ENCODE measurements at regions not wholly inside any gene's neighbourhood (a gene's known extent, or its start where the extent isn't known, plus 50 kb on each side); places are given as distances from the start of the nearest gene placed in this dataset.

DNA sequence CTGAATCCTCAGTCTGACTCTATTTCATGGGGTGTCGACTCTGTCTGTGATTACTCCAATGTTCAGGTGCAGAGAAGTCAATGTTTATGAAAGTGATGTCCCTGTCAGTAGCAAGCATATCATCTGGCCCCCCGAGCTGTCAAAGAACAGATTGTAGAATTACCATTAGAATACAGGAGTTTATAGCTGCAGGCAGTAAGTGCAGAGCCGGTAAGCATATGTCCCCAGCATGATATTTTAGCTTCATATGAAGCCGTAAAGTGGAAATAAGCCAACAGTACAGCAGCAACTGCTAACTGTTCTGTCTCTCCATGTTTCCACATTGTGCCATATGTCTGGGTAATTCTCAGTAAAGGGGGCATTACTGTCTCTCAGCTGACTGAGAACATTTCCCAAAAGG is 541.8 kb downstream of the SOX11 start:
- Histone ChIP-seq H3K27me3 (no peaks in the 10 kb centered on the region), H3K4me1 (no peaks in the 10 kb centered on the region), H3K4me3 (no peak overlapping the region), H3K9me3 (no peaks in the 10 kb centered on the region), H3K27ac (no peak overlapping the region), H3K36me3 (no peaks in the 10 kb centered on the region)
- no peak for DNase-seq
- intact Hi-C loops (cut with DNase I; ENCODE audit: low total_unique reads) = no loop called here
- 66 to 87% (median 86%) methylated on average over 4 of the region's 4 CpGs for WGBS, 5 donors
- no peak for TF ChIP-seq POLR2A (IDR thresholded peaks at IDR 0.05)
- no peak for TF ChIP-seq POLR2AphosphoS5 (IDR thresholded peaks at IDR 0.05)
- TF ChIP-seq, protein P1, sequence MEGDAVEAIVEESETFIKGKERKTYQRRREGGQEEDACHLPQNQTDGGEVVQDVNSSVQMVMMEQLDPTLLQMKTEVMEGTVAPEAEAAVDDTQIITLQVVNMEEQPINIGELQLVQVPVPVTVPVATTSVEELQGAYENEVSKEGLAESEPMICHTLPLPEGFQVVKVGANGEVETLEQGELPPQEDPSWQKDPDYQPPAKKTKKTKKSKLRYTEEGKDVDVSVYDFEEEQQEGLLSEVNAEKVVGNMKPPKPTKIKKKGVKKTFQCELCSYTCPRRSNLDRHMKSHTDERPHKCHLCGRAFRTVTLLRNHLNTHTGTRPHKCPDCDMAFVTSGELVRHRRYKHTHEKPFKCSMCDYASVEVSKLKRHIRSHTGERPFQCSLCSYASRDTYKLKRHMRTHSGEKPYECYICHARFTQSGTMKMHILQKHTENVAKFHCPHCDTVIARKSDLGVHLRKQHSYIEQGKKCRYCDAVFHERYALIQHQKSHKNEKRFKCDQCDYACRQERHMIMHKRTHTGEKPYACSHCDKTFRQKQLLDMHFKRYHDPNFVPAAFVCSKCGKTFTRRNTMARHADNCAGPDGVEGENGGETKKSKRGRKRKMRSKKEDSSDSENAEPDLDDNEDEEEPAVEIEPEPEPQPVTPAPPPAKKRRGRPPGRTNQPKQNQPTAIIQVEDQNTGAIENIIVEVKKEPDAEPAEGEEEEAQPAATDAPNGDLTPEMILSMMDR (IDR thresholded peaks at IDR 0.05) = no peak
- TF ChIP-seq EP300 (IDR thresholded peaks at IDR 0.05) = no peak

DNA sequence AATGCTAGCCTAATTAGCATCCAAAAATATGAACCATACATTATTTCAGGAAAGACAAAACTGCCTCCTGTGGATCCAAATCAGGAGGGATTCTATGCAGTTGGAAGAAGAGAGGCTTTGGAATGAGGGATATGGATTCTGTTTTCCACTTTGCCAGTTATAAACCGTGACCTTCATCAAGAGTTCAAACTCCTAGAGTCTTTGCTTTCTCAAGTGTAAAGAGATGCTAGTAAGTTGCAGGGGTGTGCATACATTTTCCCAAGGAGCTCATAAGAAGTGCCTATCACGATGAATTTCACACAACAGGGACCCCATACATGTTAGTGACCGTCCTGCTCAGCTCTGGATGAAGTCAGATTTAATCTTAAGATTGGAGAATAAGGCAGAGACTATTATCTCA is 542.5 kb downstream of the SOX11 start:
- no peaks in the 10 kb centered on the region for H3K4me1 ChIP-seq
- H3K27me3 ChIP-seq = no peaks in the 10 kb centered on the region
- no peak overlapping the region for H3K4me3 ChIP-seq
- H3K9me3 ChIP-seq = no peaks in the 10 kb centered on the region
- DNase-seq = no peak
- intact Hi-C loops (cut with DNase I; ENCODE audit: low total_unique reads) = no loop called here
- no peaks in the 10 kb centered on the region for H3K36me3 ChIP-seq
- no peak overlapping the region for H3K27ac ChIP-seq
- TF ChIP-seq, protein P1 (IDR thresholded peaks at IDR 0.05) = no peak
- TF ChIP-seq POLR2AphosphoS5 (IDR thresholded peaks at IDR 0.05) (no peak), POLR2A (IDR thresholded peaks at IDR 0.05) (no peak)
- WGBS, 5 donors = 83 to 85% (median 84%) methylated on average over 3 of the region's 3 CpGs

DNA sequence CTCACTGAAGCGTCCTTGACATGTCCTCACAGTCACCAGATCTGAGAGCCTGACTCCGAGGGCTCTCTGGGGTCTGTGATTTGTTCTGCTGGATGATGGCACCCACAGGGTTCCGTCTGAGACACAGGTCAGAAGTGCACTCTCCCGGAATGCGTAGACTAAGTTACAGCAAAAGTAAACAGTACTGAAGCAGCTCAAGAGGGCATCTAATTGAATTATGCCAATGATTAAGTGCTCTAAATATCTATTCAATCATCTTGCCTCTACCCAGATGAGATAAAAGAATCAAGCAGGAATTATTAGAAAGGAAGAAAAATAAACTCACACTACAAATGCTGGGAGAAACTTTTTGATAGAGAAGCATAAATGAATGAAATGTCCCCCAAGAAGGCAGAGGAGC is 544.1 kb downstream of the SOX11 start:
- TF ChIP-seq, protein P1 (IDR thresholded peaks at IDR 0.05) = no peak
- no peak for TF ChIP-seq POLR2A (IDR thresholded peaks at IDR 0.05)
- no peak for TF ChIP-seq EP300 (IDR thresholded peaks at IDR 0.05)
- no peak for TF ChIP-seq POLR2AphosphoS5 (IDR thresholded peaks at IDR 0.05)
- Histone ChIP-seq H3K4me1 (no peaks in the 10 kb centered on the region), H3K4me3 (no peak overlapping the region), H3K9me3 (no peaks in the 10 kb centered on the region), H3K36me3 (no peaks in the 10 kb centered on the region), H3K27me3 (no peaks in the 10 kb centered on the region), H3K27ac (no peak overlapping the region)
- intact Hi-C loops (cut with DNase I; ENCODE audit: low total_unique reads) = no loop called here
- WGBS, 5 donors = 35 to 64% (median 46%) methylated on average over 5 of the region's 5 CpGs
- peak in 1 of 2 donors; percentile 8 for DNase-seq

DNA sequence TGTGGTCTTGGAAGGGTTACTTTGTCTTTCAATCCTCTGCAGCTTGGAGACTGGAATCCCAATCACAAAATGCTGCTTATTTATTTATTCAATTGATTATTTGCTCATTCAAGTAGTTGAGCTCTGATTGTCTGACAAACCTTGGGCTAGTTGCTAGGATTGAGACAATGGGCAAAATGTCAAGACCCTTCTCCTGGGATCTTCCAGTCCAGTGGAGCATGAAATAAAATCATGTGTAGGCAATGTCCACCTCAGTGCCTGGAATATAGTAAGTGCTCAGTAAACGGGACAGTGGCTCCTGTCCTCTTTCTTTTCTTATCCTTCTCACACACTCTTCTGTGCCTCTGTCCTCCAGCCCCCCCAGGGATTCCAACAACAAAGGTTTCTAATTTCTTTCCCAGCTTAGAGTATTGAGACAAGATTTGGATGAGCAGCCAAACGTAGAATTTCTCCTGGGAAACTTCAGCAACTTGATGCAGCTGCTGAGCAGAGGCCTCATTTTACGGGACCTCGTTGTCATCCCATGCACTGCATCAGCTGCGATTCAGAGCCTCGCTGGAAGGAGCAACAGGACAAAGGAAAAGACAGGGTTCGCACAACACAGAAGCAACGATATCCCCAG is 545.0 kb downstream of the SOX11 start:
- intact Hi-C loops (cut with DNase I; ENCODE audit: low total_unique reads) = no loop called here
- no peak overlapping the region for H3K27ac ChIP-seq
- no peaks in the 10 kb centered on the region for H3K9me3 ChIP-seq
- DNase-seq = no peak
- 88 to 96% (median 91%) methylated on average over 8 of the region's 8 CpGs for WGBS, 5 donors
- H3K27me3 ChIP-seq = no peaks in the 10 kb centered on the region
- H3K4me1 ChIP-seq = no peaks in the 10 kb centered on the region
- TF ChIP-seq EP300 (IDR thresholded peaks at IDR 0.05) = no peak
- no peak for TF ChIP-seq POLR2AphosphoS5 (IDR thresholded peaks at IDR 0.05)
- TF ChIP-seq, protein P1 (IDR thresholded peaks at IDR 0.05) = no peak
- no peak for TF ChIP-seq POLR2A (IDR thresholded peaks at IDR 0.05)
- no peak overlapping the region for H3K4me3 ChIP-seq
- no peaks in the 10 kb centered on the region for H3K36me3 ChIP-seq
